HFF-Myc (cell line): ENCODE measurements at regions not wholly inside any gene's neighbourhood (a gene's known extent, or its start where the extent isn't known, plus 50 kb on each side); places are given as distances from the start of the nearest gene placed in this dataset.

Experiments used
- DNase-seq: peaks from one replicate; pipeline ENCODE4 v3.0.0-alpha.2; 2011; ENCODE audit warnings: low read depth; ENCODE audit errors: extremely low read depth
- H3K4me3 ChIP-seq: replicated peaks from 2 replicates; pipeline ENCODE4 v1.5.1; 2011; ENCODE audit warnings: low read depth, mild to moderate bottlenecking, control low read depth, low read length
- CTCF ChIP-seq: IDR thresholded peaks from 2 replicates; pipeline ENCODE4 v1.5.1; 2012; ENCODE audit warnings: mild to moderate bottlenecking, low read depth, low read length, control low read depth; ENCODE audit errors: missing control alignments

- no peak overlapping the region for H3K4me3 ChIP-seq
- TF ChIP-seq CTCF: no peak
- no peak for DNase-seq
These were observed 203.9 kb upstream of the KITLG start for GRCh38 chr12:88784166-88784565.

GRCh38 chr12:88782351-88782750 lies 202.1 kb upstream of the KITLG start:
- H3K4me3 ChIP-seq: no peak overlapping the region
- no peak for TF ChIP-seq CTCF
- no peak for DNase-seq

- no peak overlapping the region for H3K4me3 ChIP-seq
- no peak for DNase-seq
- no peak for TF ChIP-seq CTCF
These were observed 201.6 kb upstream of the KITLG start for GRCh38 chr12:88781909-88782308.

GRCh38 chr12:88778064-88778463 lies 197.8 kb upstream of the KITLG start:
- H3K4me3 ChIP-seq: no peak overlapping the region
- DNase-seq: no peak
- TF ChIP-seq CTCF: no peak

- no peak for TF ChIP-seq CTCF
- no peak overlapping the region for H3K4me3 ChIP-seq
- DNase-seq: no peak
These were observed 195.5 kb upstream of the KITLG start for GRCh38 chr12:88775742-88776151.

GRCh38 chr12:88767699-88768098 lies 187.4 kb upstream of the KITLG start:
- DNase-seq: no peak
- TF ChIP-seq CTCF: no peak
- H3K4me3 ChIP-seq: no peak overlapping the region

- DNase-seq: no peak
- TF ChIP-seq CTCF: no peak
These were observed 184.7 kb upstream of the KITLG start for GRCh38 chr12:88764781-88765480.

More at GRCh38 chr12:88764781-88765480, 184.7 kb upstream of the KITLG start:
- H3K4me3 ChIP-seq: no peak overlapping the region
